Endothelial cell (in vitro differentiated cells): ENCODE measurements at regions not wholly inside any gene's neighbourhood (a gene's known extent, or its start where the extent isn't known, plus 50 kb on each side); places are given as distances from the start of the nearest gene placed in this dataset.
"Not testable (repeated sequence)": the region's sequence is repeated elsewhere in the genome, so short reads cannot be mapped to it uniquely, and the experiment has no call there.

Experiments used
- DNase-seq: peaks from one replicate; pipeline ENCODE4 v3.0.0; 2021; ENCODE audit warnings: low spot score
- H3K27ac Mint-ChIP-seq: one replicate; pipeline ENCODE4 v1.8.0; 2021; ENCODE audit warnings: mixed read lengths, inconsistent platforms; ENCODE audit not compliant: unreplicated experiment
- H3K27me3 Mint-ChIP-seq: one replicate; pipeline ENCODE4 v1.8.0; 2021; ENCODE audit warnings: mild to moderate bottlenecking, moderate library complexity, mixed read lengths, inconsistent platforms; ENCODE audit not compliant: unreplicated experiment
- H3K36me3 Mint-ChIP-seq: one replicate; pipeline ENCODE4 v1.8.0; 2021; ENCODE audit warnings: mild to moderate bottlenecking, low read depth, mixed read lengths, inconsistent platforms; ENCODE audit not compliant: unreplicated experiment
- H3K4me1 Mint-ChIP-seq: one replicate; pipeline ENCODE4 v1.8.0; 2021; ENCODE audit warnings: mild to moderate bottlenecking, mixed read lengths, inconsistent platforms; ENCODE audit not compliant: unreplicated experiment
- H3K4me3 Mint-ChIP-seq: one replicate; pipeline ENCODE4 v1.8.0; 2021; ENCODE audit warnings: mild to moderate bottlenecking, mixed read lengths, inconsistent platforms; ENCODE audit not compliant: unreplicated experiment
- H3K9me3 Mint-ChIP-seq: one replicate; pipeline ENCODE4 v1.8.0; 2021; ENCODE audit warnings: mixed read lengths, inconsistent platforms; ENCODE audit not compliant: unreplicated experiment
- CTCF ChIP-seq: fragments of 200-600 bp; sonication (generic); IDR thresholded peaks from one replicate; pipeline ENCODE4 v1.5.0; 2021; ENCODE audit warnings: antibody characterized with exemption; ENCODE audit not compliant: unreplicated experiment

GRCh38 chr14:82786483-82786880 lies 1252.8 kb upstream of the SEL1L start:
- Mint-ChIP-seq H3K27ac (no peak overlapping the region), H3K4me3 (no peak overlapping the region), H3K9me3 (peaks cover 5% of the 10 kb centered on the region), H3K4me1 (no peaks in the 10 kb centered on the region), H3K27me3 (no peaks in the 10 kb centered on the region), H3K36me3 (no peaks in the 10 kb centered on the region)
- no peak for DNase-seq
- TF ChIP-seq CTCF: no peak

GRCh38 chr14:82796086-82796485 lies 1262.4 kb upstream of the SEL1L start:
- Mint-ChIP-seq H3K36me3 (no peaks in the 10 kb centered on the region), H3K4me1 (no peaks in the 10 kb centered on the region), H3K27me3 (no peaks in the 10 kb centered on the region), H3K27ac (no peak overlapping the region), H3K9me3 (no peaks in the 10 kb centered on the region), H3K4me3 (no peak overlapping the region)
- TF ChIP-seq CTCF: no peak
- DNase-seq: no peak

- H3K9me3 Mint-ChIP-seq: peaks cover 10% of the 10 kb centered on the region
- H3K4me1 Mint-ChIP-seq: no peaks in the 10 kb centered on the region
- H3K4me3 Mint-ChIP-seq: no peak overlapping the region
- no peaks in the 10 kb centered on the region for H3K27me3 Mint-ChIP-seq
- H3K36me3 Mint-ChIP-seq: no peaks in the 10 kb centered on the region
- no peak for TF ChIP-seq CTCF
- H3K27ac Mint-ChIP-seq: no peak overlapping the region
- no peak for DNase-seq
Observed at GRCh38 chr14:82798276-82798675, 1264.6 kb upstream of the SEL1L start.

GRCh38 chr14:82805892-82806825 lies 1272.5 kb upstream of the SEL1L start:
- H3K9me3 Mint-ChIP-seq: peaks cover 11% of the 10 kb centered on the region
- H3K27ac Mint-ChIP-seq: no peak overlapping the region
- TF ChIP-seq CTCF: no peak
- no peaks in the 10 kb centered on the region for H3K36me3 Mint-ChIP-seq
- H3K4me3 Mint-ChIP-seq: no peak overlapping the region
- no peaks in the 10 kb centered on the region for H3K27me3 Mint-ChIP-seq
- no peak for DNase-seq
- H3K4me1 Mint-ChIP-seq: peaks cover 14% of the 10 kb centered on the region

- Mint-ChIP-seq H3K9me3 (no peaks in the 10 kb centered on the region), H3K4me1 (peaks cover 2% of the 10 kb centered on the region), H3K4me3 (no peak overlapping the region), H3K36me3 (no peaks in the 10 kb centered on the region), H3K27ac (no peak overlapping the region), H3K27me3 (no peaks in the 10 kb centered on the region)
- DNase-seq: no peak
- no peak for TF ChIP-seq CTCF
Observed at GRCh38 chr14:82811246-82811645, 1277.6 kb upstream of the SEL1L start.

GRCh38 chr14:82814339-82814738 lies 1280.7 kb upstream of the SEL1L start:
- not testable (repeated sequence) for H3K27ac Mint-ChIP-seq, H3K4me1 Mint-ChIP-seq, DNase-seq, H3K27me3 Mint-ChIP-seq, H3K4me3 Mint-ChIP-seq, H3K9me3 Mint-ChIP-seq, H3K36me3 Mint-ChIP-seq
